ENCODE measurements at regions not wholly inside any gene's neighbourhood (a gene's known extent, or its start where the extent isn't known, plus 50 kb on each side); places are given as distances from the start of the nearest gene placed in this dataset.

GRCh38 chr6:113140721-113141120 lies 716.4 kb upstream of the MARCKS start:
- no peak overlapping the region for H2AFZ ChIP-seq (ENCODE audit: low read length)
- no peak overlapping the region for H3K4me3 ChIP-seq (ENCODE audit: low read length)
- TF ChIP-seq, protein P1, sequence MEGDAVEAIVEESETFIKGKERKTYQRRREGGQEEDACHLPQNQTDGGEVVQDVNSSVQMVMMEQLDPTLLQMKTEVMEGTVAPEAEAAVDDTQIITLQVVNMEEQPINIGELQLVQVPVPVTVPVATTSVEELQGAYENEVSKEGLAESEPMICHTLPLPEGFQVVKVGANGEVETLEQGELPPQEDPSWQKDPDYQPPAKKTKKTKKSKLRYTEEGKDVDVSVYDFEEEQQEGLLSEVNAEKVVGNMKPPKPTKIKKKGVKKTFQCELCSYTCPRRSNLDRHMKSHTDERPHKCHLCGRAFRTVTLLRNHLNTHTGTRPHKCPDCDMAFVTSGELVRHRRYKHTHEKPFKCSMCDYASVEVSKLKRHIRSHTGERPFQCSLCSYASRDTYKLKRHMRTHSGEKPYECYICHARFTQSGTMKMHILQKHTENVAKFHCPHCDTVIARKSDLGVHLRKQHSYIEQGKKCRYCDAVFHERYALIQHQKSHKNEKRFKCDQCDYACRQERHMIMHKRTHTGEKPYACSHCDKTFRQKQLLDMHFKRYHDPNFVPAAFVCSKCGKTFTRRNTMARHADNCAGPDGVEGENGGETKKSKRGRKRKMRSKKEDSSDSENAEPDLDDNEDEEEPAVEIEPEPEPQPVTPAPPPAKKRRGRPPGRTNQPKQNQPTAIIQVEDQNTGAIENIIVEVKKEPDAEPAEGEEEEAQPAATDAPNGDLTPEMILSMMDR (IDR thresholded peaks at IDR 0.05; ENCODE audit: low read length), result no peak
- no peak for TF ChIP-seq EZH2 (optimal IDR thresholded peaks at IDR 0.05; ENCODE audit: low read depth, low read length)
- TF ChIP-seq EZH2phosphoT487 (IDR thresholded peaks at IDR 0.05; ENCODE audit: low read length), result no peak

GRCh38 chr6:113141901-113142300 lies 715.2 kb upstream of the MARCKS start:
- Histone ChIP-seq H2AFZ (ENCODE audit: low read length) (no peak overlapping the region), H3K9me2 (replicated peaks; ENCODE audit: insufficient read depth, low read length) (no peaks in the 10 kb centered on the region), H3F3A (ENCODE audit: insufficient read depth, low read length) (no peaks in the 10 kb centered on the region), H3K4me1 (ENCODE audit: low read length) (no peaks in the 10 kb centered on the region), H3K4me2 (ENCODE audit: low read depth, low read length) (no peak overlapping the region), H3K9me3 (replicated peaks; ENCODE audit: insufficient read depth, low read length) (no peaks in the 10 kb centered on the region), H3K79me2 (ENCODE audit: low read length) (no peaks in the 10 kb centered on the region), H3K27me3 (replicated peaks; ENCODE audit: insufficient read depth, low read length) (no peaks in the 10 kb centered on the region), H3K27ac (ENCODE audit: low read length) (no peak overlapping the region), H4K20me1 (ENCODE audit: insufficient read depth, low read length) (no peaks in the 10 kb centered on the region), H3K9ac (ENCODE audit: low read length) (no peak overlapping the region), H3K4me3 (ENCODE audit: low read length) (no peak overlapping the region), H3K36me3 (replicated peaks; ENCODE audit: insufficient read depth, low read length) (no peaks in the 10 kb centered on the region)
- DNase-seq, result no peak
- TF ChIP-seq EZH2 (optimal IDR thresholded peaks at IDR 0.05; ENCODE audit: low read depth, low read length), result no peak
- TF ChIP-seq EZH2phosphoT487 (IDR thresholded peaks at IDR 0.05; ENCODE audit: low read length), result no peak
- TF ChIP-seq, protein P1 (IDR thresholded peaks at IDR 0.05; ENCODE audit: low read length), result no peak

More at GRCh38 chr6:113140721-113141120, 716.4 kb upstream of the MARCKS start:
- no peak overlapping the region for H3K27ac ChIP-seq (ENCODE audit: low read length)
- no peak overlapping the region for H3K9ac ChIP-seq (ENCODE audit: low read length)
- no peaks in the 10 kb centered on the region for H3F3A ChIP-seq (ENCODE audit: insufficient read depth, low read length)
- DNase-seq, result no peak
- no peaks in the 10 kb centered on the region for H3K27me3 ChIP-seq (replicated peaks; ENCODE audit: insufficient read depth, low read length)
- no peaks in the 10 kb centered on the region for H3K36me3 ChIP-seq (replicated peaks; ENCODE audit: insufficient read depth, low read length)
- no peaks in the 10 kb centered on the region for H3K9me2 ChIP-seq (replicated peaks; ENCODE audit: insufficient read depth, low read length)
- H3K79me2 ChIP-seq (ENCODE audit: low read length), result no peaks in the 10 kb centered on the region
- no peaks in the 10 kb centered on the region for H3K4me1 ChIP-seq (ENCODE audit: low read length)
- H3K4me2 ChIP-seq (ENCODE audit: low read depth, low read length), result no peak overlapping the region
- no peaks in the 10 kb centered on the region for H4K20me1 ChIP-seq (ENCODE audit: insufficient read depth, low read length)
- no peaks in the 10 kb centered on the region for H3K9me3 ChIP-seq (replicated peaks; ENCODE audit: insufficient read depth, low read length)

DNA sequence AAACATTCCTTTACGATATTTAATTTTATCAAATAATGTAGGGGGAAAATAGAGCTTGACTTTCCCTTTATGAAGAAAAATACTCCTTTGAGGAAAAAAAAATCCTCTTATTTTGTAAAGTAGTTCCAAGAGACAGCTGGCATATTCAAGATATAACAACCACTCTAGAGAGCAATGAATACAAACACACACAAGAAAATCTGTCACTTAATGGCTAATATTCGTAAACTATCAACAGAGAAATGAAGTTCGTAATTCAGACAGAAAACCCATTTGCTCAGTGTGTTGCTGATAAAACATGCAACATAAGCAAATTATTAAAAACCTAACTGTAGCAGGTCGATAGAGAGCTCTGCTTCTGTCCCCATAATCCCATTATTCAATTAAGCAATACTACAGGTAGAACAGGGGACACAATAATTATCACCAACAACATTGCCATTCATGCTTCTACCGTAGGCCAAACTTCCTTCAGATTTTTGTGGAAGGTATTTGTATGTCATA lies 714.4 kb upstream of the MARCKS start:
- H3K79me2 ChIP-seq (ENCODE audit: low read length), result no peaks in the 10 kb centered on the region
- H3K27me3 ChIP-seq (replicated peaks; ENCODE audit: insufficient read depth, low read length), result no peaks in the 10 kb centered on the region
- TF ChIP-seq EZH2phosphoT487 (IDR thresholded peaks at IDR 0.05; ENCODE audit: low read length) (no peak), EZH2 (optimal IDR thresholded peaks at IDR 0.05; ENCODE audit: low read depth, low read length) (no peak)
- TF ChIP-seq, protein P1 (IDR thresholded peaks at IDR 0.05; ENCODE audit: low read length), result no peak
- no peak for DNase-seq
- H3K9me3 ChIP-seq (replicated peaks; ENCODE audit: insufficient read depth, low read length), result no peaks in the 10 kb centered on the region
- H3K9ac ChIP-seq (ENCODE audit: low read length), result no peak overlapping the region
- H3K4me3 ChIP-seq (ENCODE audit: low read length), result no peak overlapping the region
- H3K27ac ChIP-seq (ENCODE audit: low read length), result no peak overlapping the region
- no peaks in the 10 kb centered on the region for H4K20me1 ChIP-seq (ENCODE audit: insufficient read depth, low read length)
- no peak overlapping the region for H2AFZ ChIP-seq (ENCODE audit: low read length)
- no peak overlapping the region for H3K4me2 ChIP-seq (ENCODE audit: low read depth, low read length)
- H3F3A ChIP-seq (ENCODE audit: insufficient read depth, low read length), result no peaks in the 10 kb centered on the region
- H3K9me2 ChIP-seq (replicated peaks; ENCODE audit: insufficient read depth, low read length), result no peaks in the 10 kb centered on the region
- H3K36me3 ChIP-seq (replicated peaks; ENCODE audit: insufficient read depth, low read length), result no peaks in the 10 kb centered on the region
- no peaks in the 10 kb centered on the region for H3K4me1 ChIP-seq (ENCODE audit: low read length)

All from MM.1S (cell line).